Caco-2 (cell line): ENCODE measurements at regions not wholly inside any gene's neighbourhood (a gene's known extent, or its start where the extent isn't known, plus 50 kb on each side); places are given as distances from the start of the nearest gene placed in this dataset.

ENCODE experiments used
- BruUV-seq: library from RNA; stranded (reverse); fragments of 400-500 nt; replicated peaks from 2 replicates; lab custom pipeline; 2021; lab: Mats Ljungman, UMichigan
- CTCF ChIA-PET: fragments of 300-600 bp; sonication (Branson Sonifier 250); formaldehyde crosslinking; loops from one replicate; lab custom pipeline; 2022; ENCODE audit warnings: antibody characterized with exemption; lab: Charles Lee
- POLR2A ChIA-PET: fragments of 300-600 bp; sonication (Branson Sonifier 250); formaldehyde crosslinking; loops from one replicate; lab custom pipeline; 2022; ENCODE audit warnings: antibody characterized with exemption; lab: Charles Lee
- DNase-seq, 2 experiments: peaks; one replicate each; pipeline versions ENCODE4 v3.0.0 to v3.0.0-alpha.2; 2020 to 2022
- H3K27me3 ChIP-seq: replicated peaks from 2 replicates; pipeline ENCODE4 v1.6.0; 2011; ENCODE audit warnings: low read length; ENCODE audit not compliant: control insufficient read depth, insufficient read depth
- H3K36me3 ChIP-seq: 2 replicates; pipeline ENCODE4 v1.5.1; 2011; ENCODE audit warnings: low read length; ENCODE audit not compliant: control insufficient read depth, insufficient read depth
- H3K4me1 ChIP-seq: fragments of 250-450 bp; sonication (Bioruptor Pico); 2 replicates; pipeline ENCODE4 v1.5.1; 2020; ENCODE audit warnings: mild to moderate bottlenecking
- H3K4me3 ChIP-seq: 2 replicates; pipeline ENCODE4 v1.5.1; 2011; ENCODE audit warnings: low read depth, mild to moderate bottlenecking, control low read depth, low read length
- H3K9me3 ChIP-seq: fragments of 250-450 bp; sonication (Bioruptor Pico); 2 replicates; pipeline ENCODE4 v1.5.1; 2020; ENCODE audit warnings: mild to moderate bottlenecking, moderate library complexity
- H3K27ac Mint-ChIP-seq: one replicate; pipeline ENCODE4 v1.8.0; 2022; ENCODE audit warnings: mixed read lengths; ENCODE audit not compliant: unreplicated experiment
- H3K27me3 Mint-ChIP-seq: one replicate; pipeline ENCODE4 v1.8.0; 2022; ENCODE audit warnings: mixed read lengths; ENCODE audit not compliant: insufficient read depth, unreplicated experiment
- H3K36me3 Mint-ChIP-seq: one replicate; pipeline ENCODE4 v1.8.0; 2022; ENCODE audit warnings: mild to moderate bottlenecking, mixed read lengths; ENCODE audit not compliant: insufficient read depth, unreplicated experiment
- H3K4me1 Mint-ChIP-seq: one replicate; pipeline ENCODE4 v1.8.0; 2022; ENCODE audit warnings: low read depth, mixed read lengths; ENCODE audit not compliant: unreplicated experiment
- H3K4me3 Mint-ChIP-seq: one replicate; pipeline ENCODE4 v1.8.0; 2022; ENCODE audit warnings: mild to moderate bottlenecking, moderate library complexity, mixed read lengths; ENCODE audit not compliant: unreplicated experiment
- H3K9me3 Mint-ChIP-seq: one replicate; pipeline ENCODE4 v1.8.0; 2022; ENCODE audit warnings: mixed read lengths; ENCODE audit not compliant: unreplicated experiment
- intact Hi-C: fragments of 100-400 bp; cut with micrococcal nuclease; formaldehyde crosslinking; loops from one replicate; pipeline ENCODE4 v1.10.0; 2022; ENCODE audit not compliant: unreplicated experiment
- TF ChIP-seq, protein P1 (sequence below), 2 experiments: fragments of 200-600 bp in 1 of 2; IDR thresholded peaks; 1 replicate in 1 of 2; 2 replicates in 1 of 2; pipeline versions ENCODE4 v1.5.1 to v1.8.0; 2011 to 2022; ENCODE audit warnings: antibody characterized with exemption in 1 of 2, control low read depth in 1 of 2, inconsistent platforms in 1 of 2, low read depth in 1 of 2, low read length in 1 of 2, mild to moderate bottlenecking in 1 of 2, moderate library complexity in 1 of 2; ENCODE audit not compliant: insufficient read depth in 1 of 2, severe bottlenecking in 1 of 2, unreplicated experiment in 1 of 2

DNA sequence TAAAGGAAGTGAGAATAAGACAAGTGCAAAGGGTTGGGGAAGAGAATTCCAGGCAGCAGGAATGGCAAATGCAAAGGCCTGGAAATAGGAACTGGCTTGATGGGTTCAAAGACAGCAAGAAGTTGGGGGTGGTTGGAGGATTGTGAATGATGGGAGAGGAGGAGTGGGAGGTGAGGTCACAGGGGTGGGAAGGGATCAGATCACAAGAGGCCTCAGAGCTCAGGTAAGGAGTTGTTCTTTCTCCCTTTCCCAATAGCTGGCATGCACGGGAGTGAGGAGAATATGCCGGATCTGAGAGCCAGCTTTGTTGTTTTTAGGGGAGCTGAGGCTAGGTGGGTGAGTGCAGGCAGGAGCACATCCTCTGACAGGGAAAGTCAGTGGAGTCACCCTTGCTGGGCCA, 94.0 kb upstream of the RAB3GAP2 start:
- TF ChIP-seq, protein P1, sequence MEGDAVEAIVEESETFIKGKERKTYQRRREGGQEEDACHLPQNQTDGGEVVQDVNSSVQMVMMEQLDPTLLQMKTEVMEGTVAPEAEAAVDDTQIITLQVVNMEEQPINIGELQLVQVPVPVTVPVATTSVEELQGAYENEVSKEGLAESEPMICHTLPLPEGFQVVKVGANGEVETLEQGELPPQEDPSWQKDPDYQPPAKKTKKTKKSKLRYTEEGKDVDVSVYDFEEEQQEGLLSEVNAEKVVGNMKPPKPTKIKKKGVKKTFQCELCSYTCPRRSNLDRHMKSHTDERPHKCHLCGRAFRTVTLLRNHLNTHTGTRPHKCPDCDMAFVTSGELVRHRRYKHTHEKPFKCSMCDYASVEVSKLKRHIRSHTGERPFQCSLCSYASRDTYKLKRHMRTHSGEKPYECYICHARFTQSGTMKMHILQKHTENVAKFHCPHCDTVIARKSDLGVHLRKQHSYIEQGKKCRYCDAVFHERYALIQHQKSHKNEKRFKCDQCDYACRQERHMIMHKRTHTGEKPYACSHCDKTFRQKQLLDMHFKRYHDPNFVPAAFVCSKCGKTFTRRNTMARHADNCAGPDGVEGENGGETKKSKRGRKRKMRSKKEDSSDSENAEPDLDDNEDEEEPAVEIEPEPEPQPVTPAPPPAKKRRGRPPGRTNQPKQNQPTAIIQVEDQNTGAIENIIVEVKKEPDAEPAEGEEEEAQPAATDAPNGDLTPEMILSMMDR (IDR thresholded peaks at IDR 0.05; ENCODE audit: insufficient read depth in 1 of 2, low read depth in 1 of 2, low read length in 1 of 2, severe bottlenecking in 1 of 2, unreplicated experiment in 1 of 2), result no peak

DNA sequence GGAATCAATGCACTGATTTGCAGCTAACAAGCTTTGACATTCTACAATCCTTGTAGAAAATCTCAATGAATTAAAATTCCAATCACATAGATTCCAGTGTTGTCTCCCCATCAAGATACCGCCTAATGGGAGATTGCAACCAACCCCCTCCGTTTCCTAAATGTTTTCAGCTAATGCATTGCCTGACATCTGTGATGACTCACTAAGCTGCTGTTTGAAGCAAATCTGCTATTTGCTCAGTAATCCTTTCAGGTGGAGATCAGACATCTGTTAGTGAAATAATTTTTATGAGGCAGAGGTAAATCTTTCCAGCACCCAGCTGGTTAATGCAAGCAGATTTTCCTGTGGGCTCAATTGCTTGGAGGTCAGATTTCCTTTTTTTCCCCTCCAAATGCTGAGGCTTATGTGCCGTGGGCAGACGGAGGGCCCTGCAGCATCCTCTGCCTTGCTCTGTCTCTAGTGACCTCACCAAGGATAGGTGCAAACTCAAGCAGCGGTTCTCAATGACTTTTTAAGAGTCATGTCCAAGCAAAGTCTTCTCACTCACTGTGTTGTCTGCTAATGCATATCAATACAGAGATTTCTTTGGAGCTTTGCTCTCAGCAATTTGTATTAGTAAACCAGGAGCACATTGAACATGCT, 91.1 kb upstream of the RAB3GAP2 start:
- H3K36me3 Mint-ChIP-seq, result no peaks in the 10 kb centered on the region
- no peaks in the 10 kb centered on the region for H3K9me3 ChIP-seq
- peaks cover 8% of the 10 kb centered on the region for H3K27me3 Mint-ChIP-seq
- no peaks in the 10 kb centered on the region for H3K36me3 ChIP-seq
- H3K4me3 ChIP-seq, result no peak overlapping the region
- no peak for DNase-seq
- TF ChIP-seq, protein P1 (IDR thresholded peaks at IDR 0.05; ENCODE audit: insufficient read depth in 1 of 2, low read depth in 1 of 2, low read length in 1 of 2, severe bottlenecking in 1 of 2, unreplicated experiment in 1 of 2), result no peak
- H3K4me1 Mint-ChIP-seq, result peaks cover 2% of the 10 kb centered on the region
- no peak overlapping the region for H3K4me3 Mint-ChIP-seq
- BruUV-seq, result no TSS peak
- H3K4me1 ChIP-seq, result peaks cover 8% of the 10 kb centered on the region
- no peak overlapping the region for H3K27ac Mint-ChIP-seq
- intact Hi-C loops, result no loop called here
- H3K27me3 ChIP-seq, result no peaks in the 10 kb centered on the region
- ChIA-PET CTCF (interaction anchor here (0.7 kb wide), 1 partner anchor 255 kb away, joined by 3 read pairs; no protein-coding TSS in a partner anchor), POLR2A (no interaction called here)
- no peaks in the 10 kb centered on the region for H3K9me3 Mint-ChIP-seq

More for the DNA sequence above, 94.0 kb upstream of the RAB3GAP2 start:
- Mint-ChIP-seq H3K9me3 (no peaks in the 10 kb centered on the region), H3K4me3 (no peak overlapping the region), H3K4me1 (peaks cover 13% of the 10 kb centered on the region), H3K36me3 (no peaks in the 10 kb centered on the region), H3K27me3 (peaks cover 8% of the 10 kb centered on the region), H3K27ac (no peak overlapping the region)
- CTCF ChIA-PET, result no interaction called here
- POLR2A ChIA-PET, result no interaction called here
- DNase-seq, result no peak
- Histone ChIP-seq H3K4me3 (no peak overlapping the region), H3K36me3 (no peaks in the 10 kb centered on the region), H3K4me1 (peaks cover 15% of the 10 kb centered on the region), H3K27me3 (no peaks in the 10 kb centered on the region), H3K9me3 (no peaks in the 10 kb centered on the region)
- intact Hi-C loops, result no loop called here
- no TSS peak for BruUV-seq

DNA sequence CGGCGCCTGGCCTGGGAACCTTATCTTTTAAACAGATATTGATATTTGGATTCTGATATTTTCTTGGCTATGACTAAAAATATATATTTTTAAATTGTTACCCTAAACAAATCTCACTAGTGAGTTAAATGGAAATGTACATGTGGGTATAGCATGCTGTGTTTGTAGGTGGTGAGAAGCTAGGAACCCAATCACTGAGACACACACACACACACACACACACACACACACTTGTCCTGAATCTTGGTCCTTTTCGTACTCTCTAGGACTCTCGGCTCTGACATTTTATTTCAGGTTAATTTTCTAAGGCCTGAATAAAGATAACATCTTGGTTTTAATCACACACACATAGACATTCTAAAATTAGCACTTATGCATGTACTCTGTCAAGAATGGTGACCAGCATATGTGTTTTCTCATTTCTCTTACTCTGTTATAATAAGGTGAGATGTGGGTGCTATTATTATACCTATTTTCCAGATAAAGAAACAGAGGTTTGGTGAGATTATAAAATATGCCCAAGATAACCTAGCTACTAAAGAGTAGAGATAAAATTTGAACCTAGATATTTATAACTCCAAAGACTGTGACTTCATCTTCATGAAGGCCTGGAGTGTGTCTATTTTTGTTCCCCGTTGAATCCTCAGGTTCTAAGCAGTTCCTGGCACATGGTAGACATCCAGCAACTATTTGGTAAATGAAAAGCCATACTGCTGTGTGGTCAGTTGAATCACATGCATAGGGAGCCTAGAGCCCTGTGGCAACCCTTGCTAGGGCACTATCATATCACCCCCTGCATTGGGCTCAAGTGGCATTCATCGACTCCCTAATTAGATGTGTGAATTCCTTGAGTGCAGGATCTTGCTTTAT, 85.0 kb upstream of the RAB3GAP2 start:
- CTCF ChIA-PET, result no interaction called here
- Histone ChIP-seq H3K36me3 (no peaks in the 10 kb centered on the region), H3K27me3 (no peaks in the 10 kb centered on the region), H3K4me3 (no peak overlapping the region), H3K9me3 (no peaks in the 10 kb centered on the region), H3K4me1 (no peaks in the 10 kb centered on the region)
- H3K9me3 Mint-ChIP-seq, result no peaks in the 10 kb centered on the region
- POLR2A ChIA-PET, result no interaction called here
- no TSS peak for BruUV-seq
- no peak overlapping the region for H3K27ac Mint-ChIP-seq
- H3K27me3 Mint-ChIP-seq, result peaks cover 4% of the 10 kb centered on the region
- H3K4me1 Mint-ChIP-seq, result no peaks in the 10 kb centered on the region
- TF ChIP-seq, protein P1 (IDR thresholded peaks at IDR 0.05; ENCODE audit: insufficient read depth in 1 of 2, low read depth in 1 of 2, low read length in 1 of 2, severe bottlenecking in 1 of 2, unreplicated experiment in 1 of 2), result no peak
- intact Hi-C loops, result no loop called here
- no peaks in the 10 kb centered on the region for H3K36me3 Mint-ChIP-seq
- no peak for DNase-seq
- no peak overlapping the region for H3K4me3 Mint-ChIP-seq
